Skeletal muscle tissue (tissue), 3 donors: ENCODE measurements at regions not wholly inside any gene's neighbourhood (a gene's known extent, or its start where the extent isn't known, plus 50 kb on each side); places are given as distances from the start of the nearest gene placed in this dataset.

Experiments used
- H3K27ac ChIP-seq: one replicate; pipeline ENCODE4 v1.7.0; 2013; ENCODE audit warnings: mild to moderate bottlenecking, low read depth, low read length, inconsistent platforms
- H3K27me3 ChIP-seq, 3 donors: one replicate each; pipeline ENCODE4 v1.7.0; 2013; ENCODE audit warnings: low read length in 3 of 3; ENCODE audit not compliant: control insufficient read depth in 3 of 3, insufficient read depth in 3 of 3
- H3K36me3 ChIP-seq, 3 donors: one replicate each; pipeline ENCODE4 v1.7.0; 2013; ENCODE audit warnings: low read length in 3 of 3; ENCODE audit not compliant: control insufficient read depth in 3 of 3, insufficient read depth in 3 of 3
- H3K4me1 ChIP-seq, 3 donors: one replicate each; pipeline ENCODE4 v1.7.0; 2013; ENCODE audit warnings: low read length in 3 of 3, mild to moderate bottlenecking in 3 of 3; ENCODE audit not compliant: control insufficient read depth in 3 of 3, insufficient read depth in 3 of 3
- H3K4me3 ChIP-seq, 3 donors: one replicate each; pipeline ENCODE4 v1.7.0; 2013; ENCODE audit warnings: low read length in 3 of 3
- H3K9ac ChIP-seq, 3 donors: one replicate each; pipeline ENCODE4 v1.7.0; 2013; ENCODE audit warnings: low read length in 3 of 3, mild to moderate bottlenecking in 3 of 3, moderate library complexity in 2 of 3, low read depth in 1 of 3
- H3K9me3 ChIP-seq, 3 donors: one replicate each; pipeline ENCODE4 v1.7.0; 2013; ENCODE audit warnings: low read length in 3 of 3; ENCODE audit not compliant: control insufficient read depth in 3 of 3
- donor health status: Osteomylitis.

DNA sequence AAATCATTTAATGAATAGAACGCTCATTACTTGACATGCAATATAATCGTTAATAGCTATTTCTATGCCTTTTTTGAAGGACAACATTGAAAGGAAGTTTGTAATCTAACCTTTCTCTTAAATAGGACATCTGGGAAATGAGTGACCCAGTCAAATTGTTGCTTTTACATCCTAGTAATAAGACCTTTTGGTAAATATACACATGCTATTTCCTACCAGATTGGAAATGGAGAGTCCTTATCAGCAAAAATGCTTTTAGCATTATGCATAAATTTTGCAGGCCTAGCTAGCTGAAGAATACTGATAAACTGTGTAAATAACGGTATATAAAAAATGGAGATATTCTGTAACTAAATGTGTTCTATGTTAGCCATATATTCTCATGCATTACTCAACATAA is 567.3 kb upstream of the DSEL start:
- H3K4me3 ChIP-seq, result no peak overlapping the region
- no peaks in the 10 kb centered on the region for H3K36me3 ChIP-seq
- no peaks in the 10 kb centered on the region for H3K27me3 ChIP-seq
- no peak overlapping the region for H3K9ac ChIP-seq
- no peaks in the 10 kb centered on the region for H3K4me1 ChIP-seq
- no peaks in the 10 kb centered on the region for H3K9me3 ChIP-seq
- no peak overlapping the region for H3K27ac ChIP-seq

DNA sequence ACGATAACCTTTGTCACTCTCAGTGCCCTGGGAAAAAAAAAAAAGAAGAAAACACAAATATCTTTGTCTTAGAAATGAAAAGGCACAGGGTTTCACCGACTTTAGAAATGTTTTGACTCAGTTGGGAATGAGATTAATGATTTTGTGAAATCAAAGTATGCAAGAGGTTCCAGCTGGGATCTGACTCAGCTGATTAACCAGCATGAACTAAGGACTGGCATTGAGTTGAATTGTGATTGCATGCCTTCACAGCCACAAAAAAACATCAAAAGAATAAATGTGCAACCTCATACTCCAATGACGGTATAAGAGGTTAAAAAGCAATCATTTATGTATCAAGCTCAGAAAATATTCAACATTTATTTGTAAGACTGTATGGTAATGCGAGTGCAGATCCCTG is 566.6 kb upstream of the DSEL start:
- H3K27me3 ChIP-seq, result no peaks in the 10 kb centered on the region
- H3K27ac ChIP-seq, result no peak overlapping the region
- no peak overlapping the region for H3K4me3 ChIP-seq
- H3K36me3 ChIP-seq, result no peaks in the 10 kb centered on the region
- H3K9me3 ChIP-seq, result no peaks in the 10 kb centered on the region
- H3K9ac ChIP-seq, result no peak overlapping the region
- H3K4me1 ChIP-seq, result no peaks in the 10 kb centered on the region

DNA sequence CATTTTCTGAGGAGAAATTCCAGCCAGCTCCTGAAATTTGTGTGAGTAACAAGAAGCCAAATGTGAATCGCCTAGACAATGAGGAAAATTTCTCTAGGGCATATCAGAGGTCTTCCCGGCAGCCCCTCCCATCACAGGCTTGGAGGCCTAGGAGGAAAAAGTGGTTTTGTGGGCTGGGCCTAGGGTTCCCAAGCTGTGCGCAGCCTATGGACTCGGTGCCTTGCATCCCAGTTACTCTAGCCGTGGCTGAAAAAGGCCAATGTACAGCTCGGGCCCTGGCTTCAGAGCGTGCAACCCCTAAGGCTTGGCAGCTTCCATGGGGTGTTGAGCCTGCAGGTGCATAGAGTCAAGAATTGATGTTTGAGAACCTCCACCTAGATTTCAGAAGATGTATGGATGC is 556.2 kb upstream of the DSEL start:
- Histone ChIP-seq H3K27me3 (no peaks in the 10 kb centered on the region), H3K9me3 (no peaks in the 10 kb centered on the region), H3K4me3 (no peak overlapping the region), H3K36me3 (no peaks in the 10 kb centered on the region), H3K9ac (no peak overlapping the region), H3K4me1 (no peaks in the 10 kb centered on the region), H3K27ac (no peak overlapping the region)

DNA sequence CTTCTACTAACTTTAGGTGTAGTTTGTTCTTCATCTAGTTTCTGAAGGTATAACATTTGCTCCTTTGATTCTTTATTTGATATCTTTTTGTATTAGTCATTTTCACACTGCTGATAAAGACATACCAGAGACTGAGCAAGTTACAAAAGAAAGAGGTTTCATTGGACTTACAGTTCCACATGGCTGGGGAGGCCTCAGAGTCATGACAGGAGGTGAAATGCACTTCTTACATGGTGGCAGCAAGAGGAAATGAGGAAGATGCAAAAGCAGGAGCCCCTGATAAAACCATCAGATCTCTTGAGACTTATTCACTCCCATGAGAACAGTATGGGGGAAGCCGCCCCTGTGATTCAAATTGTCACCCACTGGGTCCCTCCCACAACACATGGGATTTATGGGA is 544.4 kb upstream of the DSEL start:
- H3K4me3 ChIP-seq, result no peak overlapping the region
- H3K4me1 ChIP-seq, result no peaks in the 10 kb centered on the region
- H3K9ac ChIP-seq, result no peak overlapping the region
- H3K27ac ChIP-seq, result no peak overlapping the region
- H3K27me3 ChIP-seq, result no peaks in the 10 kb centered on the region
- peaks cover 0 to 3% (median 0%) of the 10 kb centered on the region in 3 donors for H3K9me3 ChIP-seq
- no peaks in the 10 kb centered on the region for H3K36me3 ChIP-seq

DNA sequence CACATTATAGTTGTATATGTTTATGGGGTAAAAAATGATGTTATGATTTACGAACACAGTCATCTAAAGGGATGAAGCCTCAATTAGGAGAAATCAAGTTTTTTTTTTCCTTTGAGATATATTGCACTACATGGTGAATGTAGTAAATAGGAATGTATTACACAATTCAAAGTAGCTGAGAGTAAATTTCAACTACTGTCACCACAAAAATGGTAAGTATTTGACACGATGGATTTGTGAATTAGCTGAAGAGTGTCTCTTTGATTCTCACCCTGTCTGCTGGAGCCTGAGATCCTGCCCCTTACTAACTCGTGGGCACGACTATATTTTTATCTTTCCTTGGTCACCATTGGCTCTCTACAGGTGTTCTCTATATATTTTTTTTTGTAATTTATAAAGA is 540.4 kb upstream of the DSEL start:
- no peaks in the 10 kb centered on the region for H3K27me3 ChIP-seq
- H3K9ac ChIP-seq, result no peak overlapping the region
- H3K4me1 ChIP-seq, result no peaks in the 10 kb centered on the region
- H3K4me3 ChIP-seq, result no peak overlapping the region
- H3K27ac ChIP-seq, result no peak overlapping the region
- H3K36me3 ChIP-seq, result no peaks in the 10 kb centered on the region
- no peaks in the 10 kb centered on the region for H3K9me3 ChIP-seq

DNA sequence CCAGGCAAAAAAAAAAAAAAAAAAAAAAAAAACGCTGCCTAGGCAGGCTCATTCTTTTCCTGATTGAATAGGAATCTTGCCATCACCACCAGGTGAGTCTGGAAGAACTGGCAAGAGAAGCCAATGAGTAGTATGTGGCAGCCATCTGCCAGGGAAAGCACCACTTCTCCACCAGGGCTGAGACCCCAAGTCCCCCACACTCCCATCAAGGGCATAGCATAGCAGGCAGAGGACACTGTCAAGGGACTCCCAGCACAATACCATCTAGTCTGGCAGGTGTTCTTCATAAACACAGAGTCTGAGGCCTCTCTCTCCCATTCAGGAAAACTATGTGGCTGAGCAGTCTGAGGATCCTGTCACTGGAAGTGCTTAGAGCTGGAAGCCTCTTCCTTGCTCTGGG is 538.1 kb upstream of the DSEL start:
- H3K27ac ChIP-seq, result no peak overlapping the region
- no peaks in the 10 kb centered on the region for H3K4me1 ChIP-seq
- no peaks in the 10 kb centered on the region for H3K36me3 ChIP-seq
- H3K27me3 ChIP-seq, result no peaks in the 10 kb centered on the region
- H3K4me3 ChIP-seq, result no peak overlapping the region
- no peak overlapping the region for H3K9ac ChIP-seq
- no peaks in the 10 kb centered on the region for H3K9me3 ChIP-seq

DNA sequence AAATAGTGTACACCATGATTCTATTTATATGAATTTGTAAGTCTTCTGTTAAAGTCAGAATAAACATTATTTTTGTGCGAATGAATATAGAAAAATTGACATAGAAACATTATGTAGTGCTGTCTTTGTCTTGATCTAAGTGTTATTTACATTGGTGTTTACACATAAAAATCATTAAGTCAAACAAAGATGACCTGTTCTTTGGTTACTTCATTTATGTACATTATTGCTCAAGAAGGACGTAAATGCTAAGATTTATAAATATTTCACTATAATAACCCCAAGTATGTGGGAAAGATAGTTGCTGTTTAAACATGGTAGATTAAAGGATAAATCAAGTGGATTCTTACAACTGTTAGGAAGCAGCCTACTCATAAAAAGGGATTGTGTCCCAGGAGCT is 536.8 kb upstream of the DSEL start:
- H3K4me1 ChIP-seq, result no peaks in the 10 kb centered on the region
- H3K9ac ChIP-seq, result no peak overlapping the region

DNA sequence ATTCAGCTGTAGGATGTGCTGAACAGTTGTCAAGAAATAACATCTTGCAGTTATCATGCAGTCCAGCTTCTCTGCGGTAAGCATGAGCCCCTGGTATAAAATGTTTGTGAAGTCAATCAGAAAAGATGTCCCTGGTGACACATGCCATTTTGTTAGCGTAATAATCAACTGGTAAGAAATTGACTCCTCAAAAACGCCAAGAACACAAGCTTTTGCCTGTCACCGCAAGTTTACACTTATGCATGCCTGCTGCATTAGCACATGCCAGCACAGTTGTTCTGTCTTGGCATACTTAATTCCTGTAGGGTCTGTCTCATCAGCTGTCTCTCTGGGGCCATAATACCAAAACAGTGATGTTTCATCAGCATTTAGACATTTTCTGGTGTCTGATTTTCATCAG is 524.8 kb upstream of the DSEL start:
- Histone ChIP-seq H3K9ac (no peak overlapping the region), H3K27ac (no peak overlapping the region), H3K4me1 (no peaks in the 10 kb centered on the region), H3K36me3 (no peaks in the 10 kb centered on the region), H3K27me3 (no peaks in the 10 kb centered on the region), H3K9me3 (no peaks in the 10 kb centered on the region), H3K4me3 (no peak overlapping the region)

More for the DNA sequence above, 536.8 kb upstream of the DSEL start:
- Histone ChIP-seq H3K36me3 (no peaks in the 10 kb centered on the region), H3K27ac (no peak overlapping the region), H3K4me3 (no peak overlapping the region), H3K9me3 (no peaks in the 10 kb centered on the region), H3K27me3 (no peaks in the 10 kb centered on the region)

DNA sequence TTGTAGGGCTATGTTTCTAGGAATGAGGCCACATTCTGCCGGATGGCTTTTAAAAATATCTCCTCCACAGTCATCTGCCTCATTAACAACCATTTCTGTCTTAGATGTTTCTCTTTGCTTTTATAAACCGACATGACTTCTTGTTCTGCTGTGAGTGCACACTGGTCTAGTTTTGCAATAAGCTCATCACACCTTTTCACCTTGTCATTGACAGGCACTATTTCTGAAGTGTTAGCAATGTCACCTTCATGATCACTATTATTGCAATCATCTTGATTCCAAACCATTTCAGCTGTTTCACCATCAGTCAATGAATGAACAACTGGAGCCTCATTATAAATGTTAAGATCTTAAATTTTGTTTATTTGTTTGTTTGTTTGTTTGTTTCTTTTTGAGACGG is 523.7 kb upstream of the DSEL start:
- Histone ChIP-seq H3K9me3 (no peaks in the 10 kb centered on the region), H3K4me1 (no peaks in the 10 kb centered on the region), H3K27ac (no peak overlapping the region), H3K4me3 (no peak overlapping the region), H3K27me3 (no peaks in the 10 kb centered on the region), H3K9ac (no peak overlapping the region), H3K36me3 (no peaks in the 10 kb centered on the region)

DNA sequence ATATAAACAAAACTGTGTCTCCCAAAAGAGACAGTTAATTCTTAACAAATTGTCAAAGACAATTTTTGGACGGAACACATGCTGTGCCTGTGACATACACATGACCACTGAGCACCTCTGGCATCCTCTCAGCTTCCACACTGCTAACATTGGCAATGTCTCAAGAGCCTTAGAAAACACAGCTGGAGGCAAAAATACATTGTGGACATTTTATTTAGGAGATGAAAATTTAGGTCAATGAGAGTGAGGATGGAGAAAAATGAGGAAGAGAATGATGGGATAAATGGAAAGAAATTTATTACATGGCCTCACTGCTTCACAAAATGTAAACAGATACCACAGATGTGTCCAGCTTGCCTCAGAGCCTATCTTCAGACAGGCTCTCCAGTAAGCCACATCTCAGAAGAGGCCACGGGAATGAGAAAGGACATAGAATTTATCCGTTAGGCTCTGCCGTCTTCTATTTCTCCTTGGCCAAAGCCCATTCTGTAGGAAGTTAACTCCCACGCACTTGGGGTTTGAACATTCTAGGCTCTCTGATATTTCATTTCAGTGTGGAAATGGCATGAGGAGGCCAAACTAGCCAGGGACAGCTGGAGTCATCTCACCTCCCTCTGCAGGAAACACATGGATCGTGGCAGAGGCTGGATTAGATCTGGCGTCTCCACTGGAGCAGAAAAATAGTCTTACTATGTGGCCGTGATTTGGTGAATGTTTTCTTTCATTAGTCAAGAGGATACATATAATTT is 519.4 kb upstream of the DSEL start:
- Histone ChIP-seq H3K36me3 (no peaks in the 10 kb centered on the region), H3K9me3 (no peaks in the 10 kb centered on the region), H3K4me3 (no peak overlapping the region), H3K27me3 (no peaks in the 10 kb centered on the region), H3K27ac (no peak overlapping the region), H3K9ac (no peak overlapping the region), H3K4me1 (no peaks in the 10 kb centered on the region)
